GM18508 (cell line): ENCODE measurements at regions not wholly inside any gene's neighbourhood (a gene's known extent, or its start where the extent isn't known, plus 50 kb on each side); places are given as distances from the start of the nearest gene placed in this dataset.
"Not testable (repeated sequence)": the region's sequence is repeated elsewhere in the genome, so short reads cannot be mapped to it uniquely, and the experiment has no call there.

ENCODE experiments used
- ATAC-seq: cut with Tn5 transposase; IDR thresholded peaks from one replicate; pipeline ENCODE4 v1.9.1; 2021; ENCODE audit warnings: moderate number of reproducible peaks; ENCODE audit not compliant: insufficient read depth, unreplicated experiment

- no peak for ATAC-seq
These were observed 57.9 kb downstream of the PYDC2 start for GRCh38 chr3:191518861-191519260.

- no peak for ATAC-seq
These were observed 60.1 kb downstream of the PYDC2 start for GRCh38 chr3:191521055-191521454.

GRCh38 chr3:191523148-191523547 is 62.2 kb downstream of the PYDC2 start:
- no peak for ATAC-seq

- no peak for ATAC-seq
These were observed 67.6 kb downstream of the PYDC2 start for GRCh38 chr3:191528589-191528988.

- ATAC-seq: no peak
These were observed 69.0 kb downstream of the PYDC2 start for GRCh38 chr3:191529992-191530391.

- no peak for ATAC-seq
These were observed 70.5 kb downstream of the PYDC2 start for GRCh38 chr3:191531434-191531972.

- ATAC-seq: no peak
These were observed 82.1 kb downstream of the PYDC2 start for GRCh38 chr3:191543018-191543417.

GRCh38 chr3:191543897-191544296 is 82.9 kb downstream of the PYDC2 start:
- ATAC-seq: no peak

GRCh38 chr3:191549357-191549756 is 88.4 kb downstream of the PYDC2 start:
- no peak for ATAC-seq

GRCh38 chr3:191555037-191555436 is 94.1 kb downstream of the PYDC2 start:
- ATAC-seq: no peak

- ATAC-seq: no peak
These were observed 96.4 kb downstream of the PYDC2 start for GRCh38 chr3:191557322-191557721.

GRCh38 chr3:191563722-191564121 is 102.8 kb downstream of the PYDC2 start:
- no peak for ATAC-seq

- ATAC-seq: no peak
These were observed 105.5 kb downstream of the PYDC2 start for GRCh38 chr3:191566469-191566868.

- ATAC-seq: no peak
These were observed 107.2 kb downstream of the PYDC2 start for GRCh38 chr3:191568206-191568605.

- ATAC-seq: no peak
These were observed 131.1 kb downstream of the PYDC2 start for GRCh38 chr3:191592105-191592504.

- no peak for ATAC-seq
These were observed 132.5 kb downstream of the PYDC2 start for GRCh38 chr3:191593486-191593885.

- ATAC-seq: not testable (repeated sequence)
These were observed 154.5 kb downstream of the PYDC2 start for GRCh38 chr3:191615511-191615910.

GRCh38 chr3:191624299-191624698 is 163.3 kb downstream of the PYDC2 start:
- ATAC-seq: no peak

- ATAC-seq: no peak
These were observed 166.1 kb downstream of the PYDC2 start for GRCh38 chr3:191627064-191627463.

- ATAC-seq: no peak
These were observed 167.6 kb downstream of the PYDC2 start for GRCh38 chr3:191628571-191628970.

- ATAC-seq: no peak
These were observed 170.5 kb downstream of the PYDC2 start for GRCh38 chr3:191631496-191631895.

- no peak for ATAC-seq
These were observed 173.9 kb downstream of the PYDC2 start for GRCh38 chr3:191634902-191635301.

- no peak for ATAC-seq
These were observed 176.6 kb downstream of the PYDC2 start for GRCh38 chr3:191637611-191638010.
